Neural crest cell (in vitro differentiated cells): ENCODE measurements at regions not wholly inside any gene's neighbourhood (a gene's known extent, or its start where the extent isn't known, plus 50 kb on each side); places are given as distances from the start of the nearest gene placed in this dataset.

Source experiments
- DNase-seq: peaks from one replicate; pipeline ENCODE4 v3.0.0; 2021; ENCODE audit warnings: low read depth, mixed read lengths, low spot score
- H3K27ac Mint-ChIP-seq: one replicate; pipeline ENCODE4 v1.8.0; 2021; ENCODE audit warnings: mild to moderate bottlenecking, mixed read lengths; ENCODE audit not compliant: unreplicated experiment
- H3K27me3 Mint-ChIP-seq: 2 replicates; pipeline ENCODE4 v1.8.0; 2021; ENCODE audit warnings: low read depth, mild to moderate bottlenecking, mixed read lengths
- H3K36me3 Mint-ChIP-seq: 2 replicates; pipeline ENCODE4 v1.8.0; 2021; ENCODE audit warnings: low read depth, mild to moderate bottlenecking, mixed read lengths
- H3K4me1 Mint-ChIP-seq: 2 replicates; pipeline ENCODE4 v1.8.0; 2021; ENCODE audit warnings: mixed read lengths
- H3K4me3 Mint-ChIP-seq: one replicate; pipeline ENCODE4 v1.8.0; 2021; ENCODE audit warnings: mild to moderate bottlenecking, mixed read lengths
- H3K9me3 Mint-ChIP-seq: 2 replicates; pipeline ENCODE4 v1.8.0; 2021; ENCODE audit warnings: mixed read lengths
- CTCF ChIP-seq: fragments of 200-600 bp; sonication (generic); conservative IDR thresholded peaks from 2 replicates; pipeline ENCODE4 v1.5.0; 2021; ENCODE audit warnings: antibody characterized with exemption, mild to moderate bottlenecking

GRCh38 chr14:88951370-88951769, 126.9 kb downstream of the TTC8 start:
- H3K4me3 Mint-ChIP-seq = no peak overlapping the region
- peaks cover 2% of the 10 kb centered on the region for H3K36me3 Mint-ChIP-seq
- DNase-seq = no peak
- no peak for TF ChIP-seq CTCF
- peaks cover 8% of the 10 kb centered on the region for H3K9me3 Mint-ChIP-seq
- peaks cover 11% of the 10 kb centered on the region for H3K27me3 Mint-ChIP-seq
- H3K27ac Mint-ChIP-seq = no peak overlapping the region
- no peaks in the 10 kb centered on the region for H3K4me1 Mint-ChIP-seq

GRCh38 chr14:88952901-88953300, 128.4 kb downstream of the TTC8 start:
- Mint-ChIP-seq H3K9me3 (peaks cover 13% of the 10 kb centered on the region), H3K4me1 (no peaks in the 10 kb centered on the region), H3K4me3 (no peak overlapping the region), H3K27me3 (peaks cover 11% of the 10 kb centered on the region), H3K27ac (no peak overlapping the region), H3K36me3 (peaks cover 2% of the 10 kb centered on the region)
- DNase-seq = no peak
- no peak for TF ChIP-seq CTCF

GRCh38 chr14:88955455-88955854, 131.0 kb downstream of the TTC8 start:
- Mint-ChIP-seq H3K4me3 (no peak overlapping the region), H3K27me3 (peaks cover 12% of the 10 kb centered on the region), H3K36me3 (peaks cover 2% of the 10 kb centered on the region), H3K9me3 (peaks cover 13% of the 10 kb centered on the region), H3K27ac (no peak overlapping the region), H3K4me1 (no peaks in the 10 kb centered on the region)
- no peak for DNase-seq
- TF ChIP-seq CTCF = no peak

- H3K4me1 Mint-ChIP-seq = no peaks in the 10 kb centered on the region
- no peak overlapping the region for H3K4me3 Mint-ChIP-seq
- H3K27ac Mint-ChIP-seq = no peak overlapping the region
- DNase-seq = no peak
- TF ChIP-seq CTCF = no peak
- peaks cover 15% of the 10 kb centered on the region for H3K27me3 Mint-ChIP-seq
- peaks cover 7% of the 10 kb centered on the region for H3K9me3 Mint-ChIP-seq
- H3K36me3 Mint-ChIP-seq = no peaks in the 10 kb centered on the region
Observed at GRCh38 chr14:88960496-88960895, 136.0 kb downstream of the TTC8 start.

GRCh38 chr14:88961214-88961613, 136.8 kb downstream of the TTC8 start:
- Mint-ChIP-seq H3K4me3 (no peak overlapping the region), H3K27ac (no peak overlapping the region), H3K36me3 (no peaks in the 10 kb centered on the region), H3K27me3 (peaks cover 15% of the 10 kb centered on the region), H3K9me3 (peaks cover 7% of the 10 kb centered on the region), H3K4me1 (no peaks in the 10 kb centered on the region)
- no peak for TF ChIP-seq CTCF
- DNase-seq = no peak

GRCh38 chr14:88962356-88962755, 137.9 kb downstream of the TTC8 start:
- Mint-ChIP-seq H3K27ac (no peak overlapping the region), H3K4me3 (no peak overlapping the region), H3K36me3 (no peaks in the 10 kb centered on the region), H3K9me3 (peaks cover 4% of the 10 kb centered on the region), H3K27me3 (peaks cover 13% of the 10 kb centered on the region), H3K4me1 (no peaks in the 10 kb centered on the region)
- no peak for TF ChIP-seq CTCF
- no peak for DNase-seq
